ENCODE measurements at regions not wholly inside any gene's neighbourhood (a gene's known extent, or its start where the extent isn't known, plus 50 kb on each side); places are given as distances from the start of the nearest gene placed in this dataset.

DNA sequence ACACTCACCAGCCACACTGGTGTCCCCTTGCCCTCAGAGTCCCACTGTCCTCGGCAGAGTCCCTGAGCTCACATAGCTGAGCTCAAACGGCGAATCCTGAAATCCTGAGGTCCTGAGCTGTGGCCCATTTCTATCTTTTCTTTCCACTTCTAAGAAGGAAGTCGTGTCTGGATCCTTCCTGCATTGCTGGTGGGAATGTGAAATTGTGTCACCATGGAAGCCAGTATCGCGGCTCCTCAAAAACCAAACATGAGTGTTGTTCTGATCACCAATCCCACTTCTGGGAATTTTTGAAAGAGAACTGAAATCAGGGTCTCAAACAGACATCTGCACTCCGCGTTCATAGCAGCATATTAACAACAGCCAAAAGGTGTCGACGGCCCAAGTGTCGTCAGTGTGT is 244.7 kb downstream of the EIPR1 start:
- TF ChIP-seq CTCF (IDR thresholded peaks at IDR 0.05; ENCODE audit: low read depth, low read length) (no peak), EZH2phosphoT487 (IDR thresholded peaks at IDR 0.05; ENCODE audit: low read depth) (no peak)
